ENCODE measurements at regions not wholly inside any gene's neighbourhood (a gene's known extent, or its start where the extent isn't known, plus 50 kb on each side); places are given as distances from the start of the nearest gene placed in this dataset.

DNA sequence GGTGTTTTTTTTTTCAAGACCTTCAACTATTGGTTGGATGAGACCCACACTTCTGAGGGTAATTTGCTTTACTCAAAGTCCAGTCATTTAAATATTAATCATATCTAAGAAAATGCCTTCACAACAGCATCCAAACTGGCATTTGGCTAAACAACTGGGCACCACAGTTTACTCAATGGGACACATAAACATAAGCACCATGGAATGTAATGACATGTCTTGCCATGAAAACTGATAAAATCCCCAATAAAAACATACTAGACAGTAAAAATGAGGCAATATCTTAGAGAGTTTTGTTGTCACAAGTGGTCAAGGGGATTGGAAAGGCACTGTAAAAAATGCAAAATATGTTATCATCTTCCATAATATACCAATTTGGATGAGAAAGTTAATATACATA is 838.8 kb upstream of the ADAMTS5 start:
- no peak for TF ChIP-seq EZH2 (IDR thresholded peaks at IDR 0.05; ENCODE audit: borderline replicate concordance, insufficient read depth, low read depth, low read length, poor library complexity, severe bottlenecking)
- TF ChIP-seq, protein P1, sequence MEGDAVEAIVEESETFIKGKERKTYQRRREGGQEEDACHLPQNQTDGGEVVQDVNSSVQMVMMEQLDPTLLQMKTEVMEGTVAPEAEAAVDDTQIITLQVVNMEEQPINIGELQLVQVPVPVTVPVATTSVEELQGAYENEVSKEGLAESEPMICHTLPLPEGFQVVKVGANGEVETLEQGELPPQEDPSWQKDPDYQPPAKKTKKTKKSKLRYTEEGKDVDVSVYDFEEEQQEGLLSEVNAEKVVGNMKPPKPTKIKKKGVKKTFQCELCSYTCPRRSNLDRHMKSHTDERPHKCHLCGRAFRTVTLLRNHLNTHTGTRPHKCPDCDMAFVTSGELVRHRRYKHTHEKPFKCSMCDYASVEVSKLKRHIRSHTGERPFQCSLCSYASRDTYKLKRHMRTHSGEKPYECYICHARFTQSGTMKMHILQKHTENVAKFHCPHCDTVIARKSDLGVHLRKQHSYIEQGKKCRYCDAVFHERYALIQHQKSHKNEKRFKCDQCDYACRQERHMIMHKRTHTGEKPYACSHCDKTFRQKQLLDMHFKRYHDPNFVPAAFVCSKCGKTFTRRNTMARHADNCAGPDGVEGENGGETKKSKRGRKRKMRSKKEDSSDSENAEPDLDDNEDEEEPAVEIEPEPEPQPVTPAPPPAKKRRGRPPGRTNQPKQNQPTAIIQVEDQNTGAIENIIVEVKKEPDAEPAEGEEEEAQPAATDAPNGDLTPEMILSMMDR (IDR thresholded peaks at IDR 0.05): no peak
